HL-60 (cell line): ENCODE measurements at regions not wholly inside any gene's neighbourhood (a gene's known extent, or its start where the extent isn't known, plus 50 kb on each side); places are given as distances from the start of the nearest gene placed in this dataset.

ENCODE experiments used
- POLR2AphosphoS5 ChIP-seq: IDR thresholded peaks from 2 replicates; pipeline ENCODE4 v1.6.1; 2012; ENCODE audit warnings: low read depth
- TF ChIP-seq, protein P1 (sequence below): IDR thresholded peaks from one replicate; pipeline ENCODE4 v1.5.1; 2011; ENCODE audit warnings: low read length, control low read depth, inconsistent platforms; ENCODE audit not compliant: insufficient read depth

DNA sequence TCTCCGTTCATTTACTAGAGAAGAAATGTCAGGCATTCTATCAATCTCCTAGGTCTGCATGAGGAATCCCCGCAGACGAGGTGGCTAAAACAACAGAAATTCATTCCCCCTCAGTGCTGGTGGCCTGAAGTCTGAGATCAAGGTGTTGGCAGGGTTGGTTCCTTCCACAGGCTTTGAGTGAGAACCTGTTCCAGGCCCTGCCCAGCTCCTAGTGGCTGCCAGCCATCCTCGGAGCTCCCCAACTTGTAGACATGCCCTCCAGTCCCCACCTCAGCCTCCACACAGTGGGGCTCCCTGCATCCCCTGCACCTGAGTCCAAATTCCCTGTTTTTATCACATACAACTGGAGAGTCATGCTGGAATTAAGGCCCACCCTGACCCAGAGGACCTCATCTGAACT, 145.3 kb upstream of the ALKAL2 start:
- TF ChIP-seq, protein P1, sequence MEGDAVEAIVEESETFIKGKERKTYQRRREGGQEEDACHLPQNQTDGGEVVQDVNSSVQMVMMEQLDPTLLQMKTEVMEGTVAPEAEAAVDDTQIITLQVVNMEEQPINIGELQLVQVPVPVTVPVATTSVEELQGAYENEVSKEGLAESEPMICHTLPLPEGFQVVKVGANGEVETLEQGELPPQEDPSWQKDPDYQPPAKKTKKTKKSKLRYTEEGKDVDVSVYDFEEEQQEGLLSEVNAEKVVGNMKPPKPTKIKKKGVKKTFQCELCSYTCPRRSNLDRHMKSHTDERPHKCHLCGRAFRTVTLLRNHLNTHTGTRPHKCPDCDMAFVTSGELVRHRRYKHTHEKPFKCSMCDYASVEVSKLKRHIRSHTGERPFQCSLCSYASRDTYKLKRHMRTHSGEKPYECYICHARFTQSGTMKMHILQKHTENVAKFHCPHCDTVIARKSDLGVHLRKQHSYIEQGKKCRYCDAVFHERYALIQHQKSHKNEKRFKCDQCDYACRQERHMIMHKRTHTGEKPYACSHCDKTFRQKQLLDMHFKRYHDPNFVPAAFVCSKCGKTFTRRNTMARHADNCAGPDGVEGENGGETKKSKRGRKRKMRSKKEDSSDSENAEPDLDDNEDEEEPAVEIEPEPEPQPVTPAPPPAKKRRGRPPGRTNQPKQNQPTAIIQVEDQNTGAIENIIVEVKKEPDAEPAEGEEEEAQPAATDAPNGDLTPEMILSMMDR, result no peak
- TF ChIP-seq POLR2AphosphoS5, result no peak
